SJSA1 (cell line): ENCODE measurements at regions not wholly inside any gene's neighbourhood (a gene's known extent, or its start where the extent isn't known, plus 50 kb on each side); places are given as distances from the start of the nearest gene placed in this dataset.

ENCODE experiments used
- DNase-seq, 2 experiments: peaks; one replicate each; pipeline ENCODE4 v3.0.0-alpha.2; 2015 to 2020; ENCODE audit warnings: low spot score in 2 of 2, low read depth in 1 of 2
- H3K27ac ChIP-seq: fragments of 250-450 bp; sonication (Bioruptor Pico); 2 replicates; pipeline ENCODE4 v1.5.1; 2020; ENCODE audit warnings: mild to moderate bottlenecking, moderate library complexity
- H3K27me3 ChIP-seq: fragments of 250-450 bp; sonication (Bioruptor Pico); replicated peaks from 2 replicates; pipeline ENCODE4 v1.5.1; 2020; ENCODE audit warnings: mild to moderate bottlenecking, moderate library complexity
- H3K36me3 ChIP-seq: fragments of 250-450 bp; sonication (Bioruptor Pico); 2 replicates; pipeline ENCODE4 v1.5.1; 2020; ENCODE audit warnings: mild to moderate bottlenecking
- H3K4me1 ChIP-seq: fragments of 250-450 bp; sonication (Bioruptor Pico); replicated peaks from 2 replicates; pipeline ENCODE4 v1.6.1; 2021; ENCODE audit warnings: mild to moderate bottlenecking
- H3K4me3 ChIP-seq: fragments of 250-450 bp; sonication (Bioruptor Pico); 2 replicates; pipeline ENCODE4 v1.5.1; 2020; ENCODE audit warnings: mild to moderate bottlenecking
- H3K9me3 ChIP-seq: fragments of 250-450 bp; sonication (Bioruptor Pico); replicated peaks from 2 replicates; pipeline ENCODE4 v1.5.1; 2020; ENCODE audit warnings: mild to moderate bottlenecking

- no peak for DNase-seq
- Histone ChIP-seq H3K36me3 (no peaks in the 10 kb centered on the region), H3K27me3 (no peaks in the 10 kb centered on the region), H3K4me3 (no peak overlapping the region), H3K9me3 (no peaks in the 10 kb centered on the region), H3K4me1 (peaks cover 16% of the 10 kb centered on the region), H3K27ac (no peak overlapping the region)
These were observed 50.0 kb upstream of the TANC1 start for GRCh38 chr2:158918452-158918851.
